H9 (cell line): ENCODE measurements at regions not wholly inside any gene's neighbourhood (a gene's known extent, or its start where the extent isn't known, plus 50 kb on each side); places are given as distances from the start of the nearest gene placed in this dataset.

Experiments used
- DNase-seq: peaks from one replicate; pipeline ENCODE4 v3.0.0-alpha.2; 2017
- H2AFZ ChIP-seq: one replicate; pipeline ENCODE4 v1.6.1; 2013; ENCODE audit warnings: mild to moderate bottlenecking, low read length, control low read depth, moderate library complexity
- H2AK5ac ChIP-seq: 2 replicates; pipeline ENCODE4 v1.6.1; 2013; ENCODE audit warnings: low read length, control low read depth, mixed read lengths; ENCODE audit not compliant: insufficient read length
- H2BK120ac ChIP-seq: one replicate; pipeline ENCODE4 v1.6.1; 2013; ENCODE audit warnings: low read depth, mild to moderate bottlenecking, low read length, control low read depth, inconsistent platforms; ENCODE audit not compliant: poor library complexity, severe bottlenecking
- H2BK12ac ChIP-seq: 2 replicates; pipeline ENCODE4 v1.6.1; 2013; ENCODE audit warnings: low read length, control low read depth, mixed read lengths, low read depth; ENCODE audit not compliant: insufficient read length
- H2BK15ac ChIP-seq: 2 replicates; pipeline ENCODE4 v1.6.1; 2013; ENCODE audit warnings: low read depth, low read length, control low read depth
- H2BK20ac ChIP-seq: one replicate; pipeline ENCODE4 v1.6.1; 2013; ENCODE audit warnings: low read depth, mild to moderate bottlenecking, low read length, control low read depth, inconsistent platforms; ENCODE audit not compliant: poor library complexity, severe bottlenecking
- H2BK5ac ChIP-seq: 2 replicates; pipeline ENCODE4 v1.6.1; 2013; ENCODE audit warnings: low read length, control low read depth, mixed read lengths; ENCODE audit not compliant: insufficient read length
- H3K14ac ChIP-seq: 2 replicates; pipeline ENCODE4 v1.6.1; 2013; ENCODE audit warnings: low read length, control low read depth; ENCODE audit not compliant: insufficient read depth
- H3K18ac ChIP-seq: 2 replicates; pipeline ENCODE4 v1.6.1; 2013; ENCODE audit warnings: low read depth, mild to moderate bottlenecking, mixed read lengths, low read length, control low read depth; ENCODE audit not compliant: insufficient read length
- H3K23ac ChIP-seq: 2 replicates; pipeline ENCODE4 v1.6.1; 2013; ENCODE audit warnings: low read length, control low read depth, mixed read lengths, low read depth; ENCODE audit not compliant: insufficient read length
- H3K23me2 ChIP-seq: 2 replicates; pipeline ENCODE4 v1.6.1; 2013; ENCODE audit warnings: low read depth, mild to moderate bottlenecking, mixed read lengths, low read length, control low read depth; ENCODE audit not compliant: insufficient read length, poor library complexity, severe bottlenecking
- H3K27ac ChIP-seq: 2 replicates; pipeline ENCODE4 v1.5.1; 2013; ENCODE audit warnings: low read length, control low read depth, mixed read lengths, low read depth; ENCODE audit not compliant: insufficient read length
- H3K27me3 ChIP-seq: 2 replicates; pipeline ENCODE4 v1.6.1; 2013; ENCODE audit warnings: low read length, control low read depth, inconsistent platforms; ENCODE audit not compliant: insufficient read depth
- H3K4ac ChIP-seq: 2 replicates; pipeline ENCODE4 v1.6.1; 2013; ENCODE audit warnings: low read depth, mild to moderate bottlenecking, control low read depth, inconsistent platforms, low read length, moderate library complexity
- H3K4me1 ChIP-seq: 2 replicates; pipeline ENCODE4 v1.6.1; 2013; ENCODE audit warnings: low read length, control low read depth, inconsistent platforms; ENCODE audit not compliant: insufficient read depth
- H3K4me2 ChIP-seq: 2 replicates; pipeline ENCODE4 v1.6.1; 2013; ENCODE audit warnings: low read length, control low read depth, mixed read lengths; ENCODE audit not compliant: insufficient read length, insufficient read depth
- H3K56ac ChIP-seq: 2 replicates; pipeline ENCODE4 v1.6.1; 2013; ENCODE audit warnings: low read depth, mild to moderate bottlenecking, mixed read lengths, low read length, control low read depth; ENCODE audit not compliant: insufficient read length
- H3K79me1 ChIP-seq: 2 replicates; pipeline ENCODE4 v1.6.1; 2013; ENCODE audit warnings: low read depth, mild to moderate bottlenecking, moderate library complexity, low read length, control low read depth, inconsistent platforms; ENCODE audit not compliant: insufficient read depth, poor library complexity, severe bottlenecking
- H3K79me2 ChIP-seq: 2 replicates; pipeline ENCODE4 v1.6.1; 2013; ENCODE audit warnings: low read length, control low read depth, inconsistent platforms; ENCODE audit not compliant: insufficient read depth
- H3K9ac ChIP-seq: 2 replicates; pipeline ENCODE4 v1.6.1; 2013; ENCODE audit warnings: low read length, control low read depth, mixed read lengths; ENCODE audit not compliant: insufficient read length; ENCODE audit errors: extremely low read depth
- H3K9me3 ChIP-seq: one replicate; pipeline ENCODE4 v1.6.1; 2013; ENCODE audit warnings: low read depth, low read length, inconsistent platforms; ENCODE audit not compliant: control insufficient read depth
- H3T11ph ChIP-seq: one replicate; pipeline ENCODE4 v1.6.1; 2013; ENCODE audit warnings: mild to moderate bottlenecking, low read length, control low read depth, inconsistent platforms
- H4K20me1 ChIP-seq: one replicate; pipeline ENCODE4 v1.6.1; 2013; ENCODE audit not compliant: control insufficient read depth, insufficient read length, insufficient read depth
- H4K5ac ChIP-seq: 2 replicates; pipeline ENCODE4 v1.6.1; 2013; ENCODE audit warnings: low read depth, mild to moderate bottlenecking, mixed read lengths, low read length, control low read depth; ENCODE audit not compliant: insufficient read length
- H4K8ac ChIP-seq: replicated peaks from 2 replicates; pipeline ENCODE4 v1.6.1; 2013; ENCODE audit warnings: low read length, control low read depth, mixed read lengths, low read depth; ENCODE audit not compliant: insufficient read length
- H4K91ac ChIP-seq: 2 replicates; pipeline ENCODE4 v1.6.1; 2013; ENCODE audit warnings: low read depth, mild to moderate bottlenecking, moderate library complexity, mixed read lengths, low read length, control low read depth; ENCODE audit not compliant: insufficient read length
- H3K27ac Mint-ChIP-seq, 3 experiments: 2 replicates in 2 of 3; 3 replicates in 1 of 3; pipeline ENCODE4 v1.8.0; 2020 to 2021; ENCODE audit warnings: mixed read lengths in 3 of 3, mild to moderate bottlenecking in 1 of 3, moderate library complexity in 1 of 3
- H3K27me3 Mint-ChIP-seq: 2 replicates; pipeline ENCODE4 v1.8.0; 2021; ENCODE audit warnings: low read depth, mild to moderate bottlenecking, moderate library complexity, mixed read lengths
- H3K36me3 Mint-ChIP-seq, 3 experiments: 2 replicates in 2 of 3; 3 replicates in 1 of 3; pipeline ENCODE4 v1.8.0; 2020 to 2021; ENCODE audit warnings: low read depth in 3 of 3, mixed read lengths in 3 of 3; ENCODE audit not compliant: insufficient read depth in 1 of 3
- H3K4me1 Mint-ChIP-seq, 2 experiments: 2 replicates each; pipeline ENCODE4 v1.8.0; 2020; ENCODE audit warnings: mixed read lengths in 2 of 2
- H3K4me3 Mint-ChIP-seq, 2 experiments: 2 replicates in 1 of 2; 3 replicates in 1 of 2; pipeline ENCODE4 v1.8.0; 2020 to 2021; ENCODE audit warnings: mild to moderate bottlenecking in 2 of 2, mixed read lengths in 2 of 2, moderate library complexity in 1 of 2
- H3K9me3 Mint-ChIP-seq, 2 experiments: 2 replicates in 1 of 2; 3 replicates in 1 of 2; pipeline ENCODE4 v1.8.0; 2020; ENCODE audit warnings: mild to moderate bottlenecking in 2 of 2, mixed read lengths in 2 of 2, moderate library complexity in 1 of 2
- WGBS: extraction: QIAGEN DNeasy Blood & Tissue Kit; methylation state at CpG from one replicate; pipeline ENCODE4 v1.1.7; 2013; ENCODE audit warnings: missing lambda C conversion rate, low lambda C conversion rate, mixed read lengths; ENCODE audit not compliant: insufficient read length; ENCODE audit errors: extremely low coverage; 5-methylcytosine and 5-hydroxymethylcytosine counted together
- TF ChIP-seq, protein P1 (sequence below): fragments of 200-600 bp; sonication (generic); conservative IDR thresholded peaks from 3 replicates; pipeline ENCODE4 v1.8.0; 2021; ENCODE audit warnings: antibody characterized with exemption, mild to moderate bottlenecking

DNA sequence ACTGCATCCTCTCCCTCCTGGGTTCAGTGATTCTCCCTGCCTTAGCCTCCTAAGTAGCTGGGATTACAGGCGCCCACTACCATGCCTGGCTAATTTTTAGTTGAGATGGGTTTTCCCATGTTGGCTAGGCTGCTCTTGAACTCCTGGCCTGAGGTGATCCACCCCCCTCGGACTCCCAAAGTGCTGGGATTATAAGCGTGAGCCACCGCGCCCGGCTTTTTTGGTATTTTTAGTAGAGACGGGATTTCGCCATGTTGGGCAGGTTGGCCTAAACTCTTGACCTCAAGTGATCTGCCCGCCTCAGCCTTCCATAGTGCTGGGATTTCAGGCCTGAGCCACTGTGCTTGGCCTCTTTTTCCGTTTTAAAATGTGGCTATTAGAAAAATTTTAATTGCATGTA lies 343.8 kb upstream of the RBFOX1 start:
- H4K8ac ChIP-seq: no peak overlapping the region
- Mint-ChIP-seq H3K27me3 (no peaks in the 10 kb centered on the region; the same call in none of the 2 replicates), H3K4me1 (peaks cover 0 to 7% of the 10 kb centered on the region in 2 experiments; a peak in 1 of 4 replicates), H3K36me3 (no peaks in the 10 kb centered on the region), H3K4me3 (no peak overlapping the region), H3K27ac (no peak overlapping the region), H3K9me3 (no peaks in the 10 kb centered on the region)
- no peak overlapping the region for H2AK5ac ChIP-seq
- H3K9me3 ChIP-seq: no peaks in the 10 kb centered on the region
- H3K79me1 ChIP-seq: no peaks in the 10 kb centered on the region
- TF ChIP-seq, protein P1, sequence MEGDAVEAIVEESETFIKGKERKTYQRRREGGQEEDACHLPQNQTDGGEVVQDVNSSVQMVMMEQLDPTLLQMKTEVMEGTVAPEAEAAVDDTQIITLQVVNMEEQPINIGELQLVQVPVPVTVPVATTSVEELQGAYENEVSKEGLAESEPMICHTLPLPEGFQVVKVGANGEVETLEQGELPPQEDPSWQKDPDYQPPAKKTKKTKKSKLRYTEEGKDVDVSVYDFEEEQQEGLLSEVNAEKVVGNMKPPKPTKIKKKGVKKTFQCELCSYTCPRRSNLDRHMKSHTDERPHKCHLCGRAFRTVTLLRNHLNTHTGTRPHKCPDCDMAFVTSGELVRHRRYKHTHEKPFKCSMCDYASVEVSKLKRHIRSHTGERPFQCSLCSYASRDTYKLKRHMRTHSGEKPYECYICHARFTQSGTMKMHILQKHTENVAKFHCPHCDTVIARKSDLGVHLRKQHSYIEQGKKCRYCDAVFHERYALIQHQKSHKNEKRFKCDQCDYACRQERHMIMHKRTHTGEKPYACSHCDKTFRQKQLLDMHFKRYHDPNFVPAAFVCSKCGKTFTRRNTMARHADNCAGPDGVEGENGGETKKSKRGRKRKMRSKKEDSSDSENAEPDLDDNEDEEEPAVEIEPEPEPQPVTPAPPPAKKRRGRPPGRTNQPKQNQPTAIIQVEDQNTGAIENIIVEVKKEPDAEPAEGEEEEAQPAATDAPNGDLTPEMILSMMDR: no peak
- no peaks in the 10 kb centered on the region for H4K20me1 ChIP-seq
- no peaks in the 10 kb centered on the region for H3K79me2 ChIP-seq
- H3K23ac ChIP-seq: no peak overlapping the region
- no peak overlapping the region for H3K4ac ChIP-seq
- H3K27ac ChIP-seq: no peak overlapping the region
- H3K18ac ChIP-seq: no peak overlapping the region
- no peak overlapping the region for H3K9ac ChIP-seq
- H2AFZ ChIP-seq: no peak overlapping the region
- no peak overlapping the region for H3T11ph ChIP-seq
- no peak overlapping the region for H2BK20ac ChIP-seq
- H3K14ac ChIP-seq: no peak overlapping the region
- no peak overlapping the region for H3K4me2 ChIP-seq
- no peak overlapping the region for H2BK15ac ChIP-seq
- no CpG with 5 or more reads among the region's 10 CpGs for WGBS
- H3K4me1 ChIP-seq: no peaks in the 10 kb centered on the region
- H2BK5ac ChIP-seq: no peak overlapping the region
- H4K91ac ChIP-seq: no peak overlapping the region
- H4K5ac ChIP-seq: no peak overlapping the region
- H2BK12ac ChIP-seq: no peak overlapping the region
- no peaks in the 10 kb centered on the region for H3K27me3 ChIP-seq
- no peak overlapping the region for H2BK120ac ChIP-seq
- no peak overlapping the region for H3K56ac ChIP-seq
- no peaks in the 10 kb centered on the region for H3K23me2 ChIP-seq
- no peak for DNase-seq
